PC-3 (cell line): ENCODE measurements at regions not wholly inside any gene's neighbourhood (a gene's known extent, or its start where the extent isn't known, plus 50 kb on each side); places are given as distances from the start of the nearest gene placed in this dataset.

Source experiments
- ATAC-seq: fragments of 200-7000 bp; cut with Tn5 transposase; 2 replicates; pipeline ENCODE4 v1.9.1; 2020; ENCODE audit warnings: mild to moderate bottlenecking, moderate library complexity
- BruUV-seq: library from RNA; stranded (reverse); fragments of 400-500 nt; replicated peaks from 2 replicates; lab custom pipeline; 2021; lab: Mats Ljungman, UMichigan
- CTCF ChIA-PET: fragments of 300-600 bp; sonication (Branson Sonifier 250); formaldehyde crosslinking; loops from one replicate; lab custom pipeline; 2022; ENCODE audit warnings: antibody characterized with exemption; lab: Charles Lee
- POLR2A ChIA-PET: fragments of 300-600 bp; sonication (Branson Sonifier 250); formaldehyde crosslinking; loops from one replicate; lab custom pipeline; 2022; ENCODE audit warnings: antibody characterized with exemption; ENCODE audit not compliant: unreplicated experiment; lab: Charles Lee
- DNase-seq: peaks from one replicate; pipeline ENCODE4 v3.0.0-alpha.2; 2015
- H2AFZ ChIP-seq: fragments of 300-600 bp; sonication (generic); 2 replicates; pipeline ENCODE4 v1.6.0; 2016; ENCODE audit warnings: antibody characterized with exemption, low read length
- H3F3A ChIP-seq: fragments of 300-600 bp; sonication (generic); one replicate; pipeline ENCODE4 v1.6.0; 2017; ENCODE audit warnings: antibody characterized with exemption, low read length, control low read depth, mild to moderate bottlenecking; ENCODE audit not compliant: unreplicated experiment
- H3K27ac ChIP-seq: fragments of 300-600 bp; sonication (generic); 2 replicates; pipeline ENCODE4 v1.5.1; 2016; ENCODE audit warnings: mild to moderate bottlenecking, low read length
- H3K27me3 ChIP-seq: fragments of 300-600 bp; sonication (generic); 2 replicates; pipeline ENCODE4 v1.6.1; 2016; ENCODE audit warnings: low read length, mixed read lengths
- H3K36me3 ChIP-seq: fragments of 300-600 bp; sonication (generic); 2 replicates; pipeline ENCODE4 v1.6.1; 2016; ENCODE audit warnings: low read depth, mixed run types, low read length, mixed read lengths
- H3K4me1 ChIP-seq: fragments of 300-600 bp; sonication (generic); 2 replicates; pipeline ENCODE4 v1.5.1; 2016; ENCODE audit warnings: low read length; ENCODE audit not compliant: insufficient read depth
- H3K4me2 ChIP-seq: fragments of 300-600 bp; sonication (generic); 2 replicates; pipeline ENCODE4 v1.6.0; 2016; ENCODE audit warnings: low read length
- H3K4me3 ChIP-seq: fragments of 300-600 bp; sonication (generic); 2 replicates; pipeline ENCODE4 v1.5.1; 2016; ENCODE audit warnings: mild to moderate bottlenecking, low read length, mixed read lengths
- H3K79me2 ChIP-seq: fragments of 300-600 bp; sonication (generic); 2 replicates; pipeline ENCODE4 v1.6.1; 2017; ENCODE audit warnings: low read length, mixed read lengths
- H3K9ac ChIP-seq: fragments of 300-600 bp; sonication (generic); 2 replicates; pipeline ENCODE4 v1.6.0; 2016; ENCODE audit warnings: mild to moderate bottlenecking, low read length
- H3K9me2 ChIP-seq: fragments of 300-600 bp; sonication (generic); replicated peaks from 2 replicates; pipeline ENCODE4 v1.6.1; 2016; ENCODE audit warnings: mixed run types, low read length, mixed read lengths
- H3K9me3 ChIP-seq: fragments of 300-600 bp; sonication (generic); 2 replicates; pipeline ENCODE4 v1.6.1; 2016; ENCODE audit warnings: low read length, mixed read lengths
- H4K20me1 ChIP-seq: fragments of 300-600 bp; sonication (generic); 2 replicates; pipeline ENCODE4 v1.6.1; 2016; ENCODE audit warnings: low read length, mixed read lengths
- CTCF ChIP-seq: fragments of 300-600 bp; sonication (generic); conservative IDR thresholded peaks from 2 replicates; pipeline ENCODE4 v1.5.1; 2017; ENCODE audit warnings: antibody characterized with exemption, low read depth, mild to moderate bottlenecking, low read length
- EZH2 ChIP-seq: fragments of 300-600 bp; sonication (generic); IDR thresholded peaks from one replicate; pipeline ENCODE4 v1.6.1; 2017; ENCODE audit warnings: antibody characterized with exemption, mild to moderate bottlenecking, low read length; ENCODE audit not compliant: unreplicated experiment
- EZH2phosphoT487 ChIP-seq: fragments of 300-600 bp; sonication (generic); IDR thresholded peaks from 2 replicates; pipeline ENCODE4 v1.6.1; 2018; ENCODE audit warnings: mild to moderate bottlenecking, antibody characterized with exemption, low read length, borderline replicate concordance
- intact Hi-C: fragments of 100-400 bp; cut with micrococcal nuclease; formaldehyde crosslinking; loops from 2 replicates; pipeline ENCODE4 v1.9.0; 2023

- Histone ChIP-seq H3K9me2 (no peaks in the 10 kb centered on the region), H3K4me2 (no peak overlapping the region), H3K27ac (no peak overlapping the region), H3K79me2 (no peaks in the 10 kb centered on the region), H3F3A (no peaks in the 10 kb centered on the region), H3K36me3 (no peaks in the 10 kb centered on the region), H3K4me3 (no peak overlapping the region), H2AFZ (no peak overlapping the region), H3K9ac (no peak overlapping the region), H3K9me3 (no peaks in the 10 kb centered on the region), H3K27me3 (no peaks in the 10 kb centered on the region), H3K4me1 (no peaks in the 10 kb centered on the region), H4K20me1 (no peaks in the 10 kb centered on the region)
- ChIA-PET CTCF (interaction anchor here (0.6 kb wide), 1 partner anchor 500 kb away, joined by 3 read pairs; no protein-coding TSS in a partner anchor), POLR2A (no interaction called here)
- DNase-seq (no peak), ATAC-seq (no peak)
- TF ChIP-seq EZH2: no peak
- no peak for TF ChIP-seq CTCF
- no TSS peak for BruUV-seq
- intact Hi-C loops: no loop called here
Observed at GRCh38 chr2:238552226-238552625, 125.5 kb downstream of the ASB1 start.

DNA sequence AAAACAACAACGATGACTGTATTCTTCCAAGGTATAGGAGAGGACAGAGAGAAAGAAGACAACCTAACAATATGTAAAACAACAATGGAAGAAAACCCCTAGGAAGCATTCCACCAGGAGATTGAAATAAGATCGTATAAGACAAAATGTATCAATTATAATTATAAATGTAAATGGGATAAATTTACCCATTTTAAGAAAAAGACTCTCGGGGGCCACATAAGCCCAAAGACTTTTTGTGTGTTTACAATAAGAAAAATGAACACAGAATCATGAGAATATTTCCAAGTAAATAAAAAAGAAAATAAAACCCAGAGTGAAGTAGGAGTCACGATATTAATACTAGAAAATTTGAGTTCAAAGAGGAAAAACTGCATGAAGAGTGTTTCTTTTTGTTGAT lies 126.4 kb downstream of the ASB1 start:
- ChIA-PET POLR2A (no interaction called here), CTCF (no interaction called here)
- intact Hi-C loops: no loop called here
- Histone ChIP-seq H3K4me1 (no peaks in the 10 kb centered on the region), H4K20me1 (no peaks in the 10 kb centered on the region), H3K9me2 (no peaks in the 10 kb centered on the region), H3K79me2 (no peaks in the 10 kb centered on the region), H3K27ac (no peak overlapping the region), H3K9me3 (no peaks in the 10 kb centered on the region), H3K36me3 (no peaks in the 10 kb centered on the region), H2AFZ (no peak overlapping the region), H3K4me3 (no peak overlapping the region), H3K4me2 (no peak overlapping the region), H3F3A (no peaks in the 10 kb centered on the region), H3K9ac (no peak overlapping the region), H3K27me3 (no peaks in the 10 kb centered on the region)
- TF ChIP-seq EZH2 (no peak), EZH2phosphoT487 (no peak), CTCF (no peak)
- ATAC-seq (no peak), DNase-seq (no peak)
- no TSS peak for BruUV-seq

- no peak overlapping the region for H3K27ac ChIP-seq
- TF ChIP-seq EZH2phosphoT487 (no peak), CTCF (no peak), EZH2 (no peak)
- H3K79me2 ChIP-seq: no peaks in the 10 kb centered on the region
- POLR2A ChIA-PET: no interaction called here
- no peaks in the 10 kb centered on the region for H3F3A ChIP-seq
- H3K27me3 ChIP-seq: no peaks in the 10 kb centered on the region
- H3K4me2 ChIP-seq: no peak overlapping the region
- H3K9me3 ChIP-seq: no peaks in the 10 kb centered on the region
- no peaks in the 10 kb centered on the region for H3K9me2 ChIP-seq
- no peak overlapping the region for H3K9ac ChIP-seq
- no peak overlapping the region for H3K4me3 ChIP-seq
- no peaks in the 10 kb centered on the region for H4K20me1 ChIP-seq
- no peak overlapping the region for H2AFZ ChIP-seq
- CTCF ChIA-PET: no interaction called here
- no TSS peak for BruUV-seq
- no peak for DNase-seq
- no peaks in the 10 kb centered on the region for H3K4me1 ChIP-seq
- no peaks in the 10 kb centered on the region for H3K36me3 ChIP-seq
- intact Hi-C loops: no loop called here
- no peak for ATAC-seq
Observed at GRCh38 chr2:238554468-238555315, 128.0 kb downstream of the ASB1 start.
